OCI-LY7 (cell line): ENCODE measurements at regions not wholly inside any gene's neighbourhood (a gene's known extent, or its start where the extent isn't known, plus 50 kb on each side); places are given as distances from the start of the nearest gene placed in this dataset.

Experiments used
- BruUV-seq: library from RNA; stranded (reverse); fragments of 400-500 nt; replicated peaks from 2 replicates; lab custom pipeline; 2021; lab: Mats Ljungman, UMichigan
- CTCF ChIA-PET: fragments of 300-600 bp; sonication (Branson Sonifier 250); formaldehyde crosslinking; loops from one replicate; lab custom pipeline; 2022; ENCODE audit warnings: antibody characterized with exemption; ENCODE audit not compliant: unreplicated experiment; lab: Charles Lee
- POLR2A ChIA-PET: fragments of 300-600 bp; sonication (Branson Sonifier 250); formaldehyde crosslinking; loops from one replicate; lab custom pipeline; 2022; ENCODE audit warnings: antibody characterized with exemption; lab: Charles Lee
- DNase-seq: peaks from one replicate; pipeline ENCODE4 v3.0.0-alpha.2; 2015; ENCODE audit warnings: low spot score
- H2AFZ ChIP-seq: fragments of 200-600 bp; sonication (generic), shearing (Covaris generic); 2 replicates; pipeline ENCODE4 v1.6.1; 2014; ENCODE audit warnings: mild to moderate bottlenecking, antibody characterized with exemption, low read length, moderate library complexity
- H3K27ac ChIP-seq: fragments of 200-600 bp; sonication (generic); 2 replicates; pipeline ENCODE4 v1.5.1; 2014; ENCODE audit warnings: mixed run types, low read depth, mild to moderate bottlenecking, moderate library complexity, low read length, inconsistent platforms; ENCODE audit not compliant: poor library complexity, severe bottlenecking
- H3K36me3 ChIP-seq: fragments of 200-600 bp; sonication (generic); 2 replicates; pipeline ENCODE4 v1.6.1; 2014; ENCODE audit warnings: mild to moderate bottlenecking, antibody characterized with exemption, low read length, moderate library complexity, mixed read lengths; ENCODE audit not compliant: insufficient read depth
- H3K4me1 ChIP-seq: fragments of 200-600 bp; sonication (generic); 2 replicates; pipeline ENCODE4 v1.5.1; 2014; ENCODE audit warnings: mild to moderate bottlenecking, low read length; ENCODE audit not compliant: insufficient read depth, poor library complexity, severe bottlenecking
- H3K4me2 ChIP-seq: fragments of 200-600 bp; sonication (generic); 2 replicates; pipeline ENCODE4 v1.6.1; 2014; ENCODE audit warnings: mild to moderate bottlenecking, low read length
- H3K4me3 ChIP-seq: fragments of 200-600 bp; sonication (generic); 2 replicates; pipeline ENCODE4 v1.5.1; 2014; ENCODE audit warnings: mild to moderate bottlenecking, low read depth, low read length; ENCODE audit not compliant: poor library complexity, severe bottlenecking
- H3K79me2 ChIP-seq: fragments of 200-600 bp; sonication (generic); 2 replicates; pipeline ENCODE4 v1.6.1; 2016; ENCODE audit warnings: low read depth, mild to moderate bottlenecking, low read length, moderate library complexity, mixed read lengths; ENCODE audit not compliant: insufficient read depth
- H3K9me2 ChIP-seq: fragments of 200-600 bp; sonication (generic); 2 replicates; pipeline ENCODE4 v1.6.1; 2016; ENCODE audit warnings: mild to moderate bottlenecking, low read length, mixed read lengths; ENCODE audit not compliant: insufficient read depth
- H3K9me3 ChIP-seq: fragments of 200-600 bp; sonication (generic); 2 replicates; pipeline ENCODE4 v1.6.1; 2014; ENCODE audit warnings: mild to moderate bottlenecking, mixed run types, low read length, mixed read lengths
- H4K20me1 ChIP-seq: fragments of 200-600 bp; sonication (generic); 2 replicates; pipeline ENCODE4 v1.6.1; 2014; ENCODE audit warnings: mild to moderate bottlenecking, antibody characterized with exemption, low read length, moderate library complexity, mixed read lengths; ENCODE audit not compliant: insufficient read depth
- EZH2phosphoT487 ChIP-seq: fragments of 200-600 bp; sonication (generic); IDR thresholded peaks from 2 replicates; pipeline ENCODE4 v1.6.1; 2018; ENCODE audit warnings: low read depth, borderline replicate concordance, mild to moderate bottlenecking, mixed run types, antibody characterized with exemption, low read length, moderate library complexity, mixed read lengths
- intact Hi-C: fragments of 100-400 bp; cut with micrococcal nuclease; formaldehyde crosslinking; loops from one replicate; pipeline ENCODE4 v1.10.0; 2022; ENCODE audit not compliant: unreplicated experiment
- TF ChIP-seq, protein P1 (sequence below): fragments of 200-600 bp; sonication (generic); conservative IDR thresholded peaks from 2 replicates; pipeline ENCODE4 v1.5.1; 2014; ENCODE audit warnings: mild to moderate bottlenecking, antibody characterized with exemption, low read length, moderate library complexity, mixed read lengths

DNA sequence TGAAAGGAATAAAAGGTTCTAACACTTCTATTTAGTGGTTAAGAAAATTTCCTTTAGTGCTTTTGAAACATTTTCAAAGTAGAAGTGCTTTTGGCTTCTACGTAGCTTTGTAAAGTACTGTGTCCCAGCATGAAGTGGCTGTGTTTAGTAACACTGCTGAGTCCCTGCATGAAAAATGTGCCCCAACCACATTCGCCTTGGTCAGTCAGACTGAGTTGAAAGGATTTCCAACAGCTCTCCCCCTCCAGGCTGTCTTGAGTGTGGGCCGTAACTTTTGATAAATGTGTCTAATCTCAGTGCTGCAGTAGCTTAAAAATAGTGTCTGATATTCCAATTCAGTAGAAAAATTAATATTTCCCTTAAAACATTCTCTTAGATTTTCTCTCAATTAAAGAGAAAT lies 115.0 kb downstream of the NR1D2 start:
- no peaks in the 10 kb centered on the region for H3K9me2 ChIP-seq
- CTCF ChIA-PET: no interaction called here
- DNase-seq: no peak
- no peak overlapping the region for H3K4me2 ChIP-seq
- no peaks in the 10 kb centered on the region for H4K20me1 ChIP-seq
- TF ChIP-seq, protein P1, sequence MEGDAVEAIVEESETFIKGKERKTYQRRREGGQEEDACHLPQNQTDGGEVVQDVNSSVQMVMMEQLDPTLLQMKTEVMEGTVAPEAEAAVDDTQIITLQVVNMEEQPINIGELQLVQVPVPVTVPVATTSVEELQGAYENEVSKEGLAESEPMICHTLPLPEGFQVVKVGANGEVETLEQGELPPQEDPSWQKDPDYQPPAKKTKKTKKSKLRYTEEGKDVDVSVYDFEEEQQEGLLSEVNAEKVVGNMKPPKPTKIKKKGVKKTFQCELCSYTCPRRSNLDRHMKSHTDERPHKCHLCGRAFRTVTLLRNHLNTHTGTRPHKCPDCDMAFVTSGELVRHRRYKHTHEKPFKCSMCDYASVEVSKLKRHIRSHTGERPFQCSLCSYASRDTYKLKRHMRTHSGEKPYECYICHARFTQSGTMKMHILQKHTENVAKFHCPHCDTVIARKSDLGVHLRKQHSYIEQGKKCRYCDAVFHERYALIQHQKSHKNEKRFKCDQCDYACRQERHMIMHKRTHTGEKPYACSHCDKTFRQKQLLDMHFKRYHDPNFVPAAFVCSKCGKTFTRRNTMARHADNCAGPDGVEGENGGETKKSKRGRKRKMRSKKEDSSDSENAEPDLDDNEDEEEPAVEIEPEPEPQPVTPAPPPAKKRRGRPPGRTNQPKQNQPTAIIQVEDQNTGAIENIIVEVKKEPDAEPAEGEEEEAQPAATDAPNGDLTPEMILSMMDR: no peak
- TF ChIP-seq EZH2phosphoT487: no peak
- no peak overlapping the region for H2AFZ ChIP-seq
- H3K27ac ChIP-seq: no peak overlapping the region
- no peak overlapping the region for H3K4me3 ChIP-seq
- intact Hi-C loops: no loop called here
- H3K36me3 ChIP-seq: no peaks in the 10 kb centered on the region
- no TSS peak for BruUV-seq
- POLR2A ChIA-PET: interaction anchor here (0.7 to 1.0 kb wide), 2 partner anchors 83 to 1868 kb away, joined by 3 read pairs; no protein-coding TSS in a partner anchor
- no peaks in the 10 kb centered on the region for H3K9me3 ChIP-seq
- H3K79me2 ChIP-seq: no peaks in the 10 kb centered on the region
- H3K4me1 ChIP-seq: no peaks in the 10 kb centered on the region

DNA sequence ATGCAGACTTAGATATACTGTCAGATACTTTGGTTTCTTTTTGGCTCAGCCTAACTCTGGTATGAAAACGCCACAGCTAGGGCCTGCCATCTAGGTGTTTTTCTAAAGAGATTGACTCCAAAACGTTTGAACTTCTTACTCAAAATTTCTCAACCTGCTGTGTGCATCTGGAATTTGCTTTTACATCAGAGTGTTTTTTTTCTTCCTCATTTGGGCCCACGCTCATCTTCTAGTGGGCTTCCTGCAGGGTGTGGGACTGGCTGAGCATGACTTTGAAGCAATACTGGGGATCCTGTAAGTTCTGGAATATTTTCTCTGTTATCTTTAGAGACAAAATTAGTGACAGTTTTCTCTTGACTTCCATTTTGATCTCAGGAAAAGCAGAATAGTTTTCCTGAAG lies 117.8 kb downstream of the NR1D2 start:
- no peaks in the 10 kb centered on the region for H3K9me3 ChIP-seq
- no peak for DNase-seq
- TF ChIP-seq, protein P1: no peak
- TF ChIP-seq EZH2phosphoT487: no peak
- no peak overlapping the region for H3K4me2 ChIP-seq
- no peaks in the 10 kb centered on the region for H3K36me3 ChIP-seq
- no peak overlapping the region for H3K27ac ChIP-seq
- no peak overlapping the region for H3K4me3 ChIP-seq
- no peaks in the 10 kb centered on the region for H3K9me2 ChIP-seq
- intact Hi-C loops: no loop called here
- no peaks in the 10 kb centered on the region for H3K79me2 ChIP-seq
- BruUV-seq: no TSS peak
- POLR2A ChIA-PET: interaction anchor here (1.0 kb wide), 1 partner anchor 12 kb away, joined by 4 read pairs; no protein-coding TSS in a partner anchor
- H3K4me1 ChIP-seq: no peaks in the 10 kb centered on the region
- H2AFZ ChIP-seq: no peak overlapping the region
- CTCF ChIA-PET: no interaction called here
- no peaks in the 10 kb centered on the region for H4K20me1 ChIP-seq
